ENCODE measurements at regions not wholly inside any gene's neighbourhood (a gene's known extent, or its start where the extent isn't known, plus 50 kb on each side); places are given as distances from the start of the nearest gene placed in this dataset.

- TF ChIP-seq GABPB1 (CRISPR knock-in tag; IDR thresholded peaks at IDR 0.05) = no peak
- no peak for TF ChIP-seq ZBTB43 (CRISPR knock-in tag; IDR thresholded peaks at IDR 0.05)
- no peak for TF ChIP-seq ATF2 (CRISPR knock-in tag; IDR thresholded peaks at IDR 0.05; ENCODE audit: borderline replicate concordance, low read depth)
- no peak for TF ChIP-seq KAT7 (CRISPR knock-in tag; IDR thresholded peaks at IDR 0.05; ENCODE audit: borderline replicate concordance)
- no peak for TF ChIP-seq CTCF (IDR thresholded peaks at IDR 0.05)
- no peak for TF ChIP-seq CREB1 (CRISPR knock-in tag; IDR thresholded peaks at IDR 0.05)
These were observed 1095.1 kb downstream of the BCL11B start for GRCh38 chr14:98176892-98177291.

All from WTC11 (cell line).